ENCODE measurements at regions not wholly inside any gene's neighbourhood (a gene's known extent, or its start where the extent isn't known, plus 50 kb on each side); places are given as distances from the start of the nearest gene placed in this dataset.

GRCh38 chr7:16187131-16187530 is 234.2 kb downstream of the CRPPA start:
- Histone ChIP-seq H3K27me3 (no peaks in the 10 kb centered on the region), H3K4me1 (no peaks in the 10 kb centered on the region), H3K27ac (no peak overlapping the region), H3K36me3 (no peaks in the 10 kb centered on the region), H3K9me3 (no peaks in the 10 kb centered on the region), H3K4me3 (no peak overlapping the region)
- WGBS, 5 donors = 84 to 92% (median 86%) methylated on average over 1 of the region's 1 CpG
- TF ChIP-seq CTCF (IDR thresholded peaks at IDR 0.05) (no peak), POLR2A (IDR thresholded peaks at IDR 0.05) (no peak), EP300 (IDR thresholded peaks at IDR 0.05) (no peak), POLR2AphosphoS5 (IDR thresholded peaks at IDR 0.05) (no peak)
- DNase-seq = no peak
- intact Hi-C loops (cut with DNase I; ENCODE audit: low total_unique reads) = no loop called here

- 84 to 92% (median 89%) methylated on average over 2 of the region's 2 CpGs for WGBS, 5 donors
- TF ChIP-seq CTCF (IDR thresholded peaks at IDR 0.05) = no peak
- TF ChIP-seq POLR2AphosphoS5 (IDR thresholded peaks at IDR 0.05) = no peak
- no peak for TF ChIP-seq EP300 (IDR thresholded peaks at IDR 0.05)
- TF ChIP-seq POLR2A (IDR thresholded peaks at IDR 0.05) = no peak
- H3K36me3 ChIP-seq = no peaks in the 10 kb centered on the region
- no peaks in the 10 kb centered on the region for H3K4me1 ChIP-seq
- H3K4me3 ChIP-seq = no peak overlapping the region
- DNase-seq = no peak
- H3K27ac ChIP-seq = no peak overlapping the region
- intact Hi-C loops (cut with DNase I; ENCODE audit: low total_unique reads) = no loop called here
- H3K27me3 ChIP-seq = no peaks in the 10 kb centered on the region
- no peaks in the 10 kb centered on the region for H3K9me3 ChIP-seq
Measured at GRCh38 chr7:16178585-16178984, 242.8 kb downstream of the CRPPA start.

GRCh38 chr7:16178092-16178491 is 243.2 kb downstream of the CRPPA start:
- no peak overlapping the region for H3K4me3 ChIP-seq
- no peaks in the 10 kb centered on the region for H3K9me3 ChIP-seq
- peak in 1 of 2 donors; percentile 5 for DNase-seq
- TF ChIP-seq POLR2A (IDR thresholded peaks at IDR 0.05) = no peak
- TF ChIP-seq POLR2AphosphoS5 (IDR thresholded peaks at IDR 0.05) = no peak
- no peak for TF ChIP-seq CTCF (IDR thresholded peaks at IDR 0.05)
- no peak for TF ChIP-seq EP300 (IDR thresholded peaks at IDR 0.05)
- 56 to 76% (median 67%) methylated on average over 2 of the region's 2 CpGs for WGBS, 5 donors
- no peaks in the 10 kb centered on the region for H3K27me3 ChIP-seq
- H3K36me3 ChIP-seq = no peaks in the 10 kb centered on the region
- H3K27ac ChIP-seq = no peak overlapping the region
- intact Hi-C loops (cut with DNase I; ENCODE audit: low total_unique reads) = no loop called here
- H3K4me1 ChIP-seq = no peaks in the 10 kb centered on the region

- WGBS, 5 donors = 76 to 93% (median 89%) methylated on average over 4 of the region's 4 CpGs
- DNase-seq = no peak
- no peaks in the 10 kb centered on the region for H3K27me3 ChIP-seq
- no peaks in the 10 kb centered on the region for H3K36me3 ChIP-seq
- peaks cover 0 to 12% (median 5%) of the 10 kb centered on the region in 4 donors for H3K9me3 ChIP-seq
- intact Hi-C loops (cut with DNase I; ENCODE audit: low total_unique reads) = no loop called here
- H3K27ac ChIP-seq = no peak overlapping the region
- H3K4me3 ChIP-seq = no peak overlapping the region
- no peak for TF ChIP-seq POLR2A (IDR thresholded peaks at IDR 0.05)
- no peak for TF ChIP-seq EP300 (IDR thresholded peaks at IDR 0.05)
- TF ChIP-seq CTCF (IDR thresholded peaks at IDR 0.05) = no peak
- no peak for TF ChIP-seq POLR2AphosphoS5 (IDR thresholded peaks at IDR 0.05)
- no peaks in the 10 kb centered on the region for H3K4me1 ChIP-seq
Measured at GRCh38 chr7:16174253-16174652, 247.1 kb downstream of the CRPPA start.
